ENCODE measurements at regions not wholly inside any gene's neighbourhood (a gene's known extent, or its start where the extent isn't known, plus 50 kb on each side); places are given as distances from the start of the nearest gene placed in this dataset.
"Not testable (repeated sequence)": the region's sequence is repeated elsewhere in the genome, so short reads cannot be mapped to it uniquely, and the experiment has no call there.

DNA sequence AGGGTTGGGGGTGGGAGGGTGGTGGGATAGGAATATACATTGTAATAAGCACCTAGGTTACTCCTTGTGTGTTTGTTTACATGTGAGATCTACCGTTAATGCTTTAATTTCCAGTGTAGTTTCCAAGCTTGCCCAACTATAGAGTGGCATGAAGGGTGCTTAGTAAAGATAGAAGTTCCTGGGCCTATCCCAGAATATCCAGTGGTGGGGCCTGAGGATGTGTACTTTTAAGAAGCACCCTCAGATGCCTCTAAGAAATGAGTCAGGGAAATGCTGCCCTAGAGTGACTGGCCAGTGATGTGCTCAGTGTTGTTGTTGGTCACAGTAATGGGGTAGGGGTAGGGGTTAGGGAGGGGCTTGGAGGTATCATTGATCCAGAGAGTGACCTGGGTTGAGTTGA is 141.3 kb downstream of the TSEN15 start:
- TF ChIP-seq, protein P1, sequence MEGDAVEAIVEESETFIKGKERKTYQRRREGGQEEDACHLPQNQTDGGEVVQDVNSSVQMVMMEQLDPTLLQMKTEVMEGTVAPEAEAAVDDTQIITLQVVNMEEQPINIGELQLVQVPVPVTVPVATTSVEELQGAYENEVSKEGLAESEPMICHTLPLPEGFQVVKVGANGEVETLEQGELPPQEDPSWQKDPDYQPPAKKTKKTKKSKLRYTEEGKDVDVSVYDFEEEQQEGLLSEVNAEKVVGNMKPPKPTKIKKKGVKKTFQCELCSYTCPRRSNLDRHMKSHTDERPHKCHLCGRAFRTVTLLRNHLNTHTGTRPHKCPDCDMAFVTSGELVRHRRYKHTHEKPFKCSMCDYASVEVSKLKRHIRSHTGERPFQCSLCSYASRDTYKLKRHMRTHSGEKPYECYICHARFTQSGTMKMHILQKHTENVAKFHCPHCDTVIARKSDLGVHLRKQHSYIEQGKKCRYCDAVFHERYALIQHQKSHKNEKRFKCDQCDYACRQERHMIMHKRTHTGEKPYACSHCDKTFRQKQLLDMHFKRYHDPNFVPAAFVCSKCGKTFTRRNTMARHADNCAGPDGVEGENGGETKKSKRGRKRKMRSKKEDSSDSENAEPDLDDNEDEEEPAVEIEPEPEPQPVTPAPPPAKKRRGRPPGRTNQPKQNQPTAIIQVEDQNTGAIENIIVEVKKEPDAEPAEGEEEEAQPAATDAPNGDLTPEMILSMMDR (conservative IDR thresholded peaks at IDR 0.05): no peak
- no peak for TF ChIP-seq ZFX (IDR thresholded peaks at IDR 0.05)
- no peak overlapping the region for H3K27ac ChIP-seq

DNA sequence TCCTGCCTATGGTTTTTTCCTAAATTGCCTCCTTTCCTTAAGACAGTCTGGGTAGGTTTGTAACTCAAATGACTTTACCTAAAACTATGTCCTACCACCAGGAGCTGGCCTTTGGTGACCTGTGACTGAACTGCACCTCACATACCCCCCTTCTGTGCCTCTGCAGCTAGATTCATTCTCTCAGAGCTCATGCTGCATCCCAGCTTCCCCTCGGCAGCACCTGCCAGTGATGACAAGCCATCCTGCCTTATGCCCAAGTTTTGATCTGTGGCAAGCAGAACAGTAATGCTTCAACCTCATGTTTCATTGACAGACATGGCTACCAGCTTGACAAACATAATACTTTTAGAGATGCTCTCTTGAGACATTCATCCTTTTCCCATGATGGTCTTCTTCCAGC is 141.9 kb downstream of the TSEN15 start:
- no peak overlapping the region for H3K27ac ChIP-seq
- TF ChIP-seq, protein P1 (conservative IDR thresholded peaks at IDR 0.05): no peak
- no peak for TF ChIP-seq ZFX (IDR thresholded peaks at IDR 0.05)

DNA sequence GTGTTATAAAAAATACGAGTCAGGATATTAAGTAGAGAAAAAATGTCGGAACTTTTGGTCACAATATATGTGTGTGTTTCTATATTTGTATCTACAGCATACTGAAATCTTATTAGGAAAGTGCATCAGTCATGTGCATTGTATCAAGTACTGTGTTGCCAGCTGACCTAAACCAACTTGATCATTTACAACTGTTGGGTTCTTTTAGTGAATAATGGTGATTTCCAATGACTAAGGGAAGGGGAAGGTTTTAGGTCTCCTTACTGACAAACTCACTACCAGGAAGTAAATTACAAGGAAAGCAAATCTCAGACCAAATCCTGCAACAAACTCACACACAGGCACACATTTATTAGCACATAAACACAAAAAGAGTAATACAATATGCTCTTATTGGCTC is 142.7 kb downstream of the TSEN15 start:
- no peak overlapping the region for H3K27ac ChIP-seq
- TF ChIP-seq, protein P1 (conservative IDR thresholded peaks at IDR 0.05): no peak
- no peak for TF ChIP-seq ZFX (IDR thresholded peaks at IDR 0.05)

DNA sequence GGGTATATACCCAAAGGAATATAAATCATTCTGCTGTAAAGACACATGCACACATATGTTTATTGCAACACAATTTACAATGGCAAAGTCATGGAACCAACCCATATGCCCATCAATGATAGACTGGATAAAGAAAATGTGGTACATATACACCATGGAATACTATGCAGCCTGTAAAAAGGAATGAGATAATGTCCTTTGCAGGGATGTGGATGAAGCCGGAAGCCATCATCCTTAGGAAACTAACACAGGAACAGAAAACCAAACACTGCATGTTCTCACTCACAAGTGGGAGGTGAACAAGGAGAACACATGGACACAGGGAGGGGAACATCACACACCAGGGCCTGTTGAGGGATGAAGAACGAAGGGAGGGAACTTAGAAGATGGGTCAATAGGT is 144.2 kb downstream of the TSEN15 start:
- H3K27ac ChIP-seq: not testable (repeated sequence)

DNA sequence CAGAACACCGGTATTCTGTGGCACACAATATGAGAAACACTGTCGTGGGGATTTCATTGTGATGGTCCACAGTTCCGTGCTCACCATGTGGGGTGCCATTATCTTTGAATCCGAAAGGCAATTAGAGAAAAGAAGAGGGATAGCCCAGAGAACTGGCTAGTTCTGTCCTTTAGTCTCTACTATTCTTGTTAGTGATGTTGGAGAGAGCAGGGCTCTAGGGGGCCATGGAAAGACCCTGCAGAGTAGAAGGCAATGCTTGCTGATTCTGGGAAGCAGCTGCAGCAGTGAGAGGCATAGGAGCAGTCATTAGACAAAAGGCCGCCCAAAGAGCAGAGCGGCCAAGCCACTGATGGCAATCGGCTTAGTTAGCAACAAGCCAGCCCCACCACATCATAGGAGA is 146.3 kb downstream of the TSEN15 start:
- no peak overlapping the region for H3K27ac ChIP-seq
- TF ChIP-seq, protein P1 (conservative IDR thresholded peaks at IDR 0.05): no peak
- no peak for TF ChIP-seq ZFX (IDR thresholded peaks at IDR 0.05)

DNA sequence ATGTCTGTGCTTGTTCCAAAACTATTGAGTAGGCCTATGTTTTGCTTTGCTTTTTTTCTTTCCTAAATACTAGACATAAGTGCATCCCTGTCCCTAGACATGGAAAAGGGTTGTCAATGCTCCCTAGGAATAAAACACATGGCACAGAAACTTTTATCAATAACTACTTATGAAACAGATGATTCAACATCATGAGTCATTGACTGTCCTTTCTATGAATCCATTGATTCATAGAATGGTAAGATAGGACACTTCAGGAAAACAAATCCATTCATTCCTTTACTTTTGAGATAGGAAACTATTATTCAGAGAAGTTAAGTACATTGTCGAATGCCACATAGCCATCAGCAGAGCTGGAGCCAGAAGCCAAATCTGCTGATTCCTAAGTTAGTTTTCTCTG is 147.5 kb downstream of the TSEN15 start:
- H3K27ac ChIP-seq: no peak overlapping the region
- no peak for TF ChIP-seq ZFX (IDR thresholded peaks at IDR 0.05)
- TF ChIP-seq, protein P1 (conservative IDR thresholded peaks at IDR 0.05): no peak

DNA sequence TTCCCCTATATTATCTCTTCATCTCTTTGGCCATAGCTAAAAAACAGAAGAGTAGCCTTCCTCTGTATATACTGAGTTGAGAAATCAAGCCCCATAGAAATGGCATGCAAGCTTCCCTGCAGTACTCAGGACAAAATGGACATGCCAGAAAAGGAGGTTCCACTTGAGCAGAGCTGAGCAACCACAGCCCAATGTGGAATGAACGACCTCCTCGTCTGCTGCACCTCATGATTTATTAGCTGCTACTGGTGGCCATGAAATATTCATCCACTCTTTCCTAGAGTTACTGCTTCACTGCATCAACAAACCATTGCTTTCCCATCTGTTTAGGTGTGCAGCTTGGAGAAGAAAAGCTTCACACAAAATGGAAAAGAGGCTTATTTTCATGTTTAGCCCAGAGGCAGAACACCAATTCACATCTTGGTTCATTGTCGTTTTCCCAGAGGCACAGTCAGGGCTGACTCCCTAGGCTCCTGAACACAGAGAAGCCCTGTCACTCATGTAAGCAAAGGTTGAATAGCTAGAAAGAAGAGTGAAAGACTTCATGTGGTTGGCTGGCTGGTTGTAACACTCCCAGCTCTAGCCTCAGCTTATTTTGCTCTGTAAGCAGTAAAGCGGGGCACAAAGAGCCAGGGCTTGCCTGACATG is 148.0 kb downstream of the TSEN15 start:
- H3K27ac ChIP-seq: no peak overlapping the region
- TF ChIP-seq, protein P1 (conservative IDR thresholded peaks at IDR 0.05): no peak
- no peak for TF ChIP-seq ZFX (IDR thresholded peaks at IDR 0.05)

DNA sequence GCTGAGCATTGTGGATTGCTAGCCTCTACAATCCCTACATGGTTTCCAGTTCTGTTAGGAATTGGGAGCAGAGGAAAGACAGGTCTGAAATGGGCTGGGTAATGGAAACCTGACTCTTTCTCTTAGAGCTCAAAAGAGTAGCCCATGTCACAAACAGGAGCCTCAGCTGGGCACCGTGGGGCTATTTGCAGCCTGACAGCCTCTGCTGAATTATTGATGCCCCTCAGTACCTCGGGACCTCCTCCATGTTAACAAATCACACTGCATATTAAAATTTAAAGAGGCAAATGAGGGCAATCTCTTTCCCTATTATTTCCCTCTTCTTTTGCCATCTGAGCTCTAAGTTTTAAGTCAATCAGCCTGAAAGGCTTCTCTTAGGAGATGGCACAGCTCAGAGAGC is 157.1 kb downstream of the TSEN15 start:
- TF ChIP-seq, protein P1 (conservative IDR thresholded peaks at IDR 0.05): no peak
- no peak for TF ChIP-seq ZFX (IDR thresholded peaks at IDR 0.05)
- no peak overlapping the region for H3K27ac ChIP-seq

Measured in C4-2B (cell line).